ENCODE measurements at regions not wholly inside any gene's neighbourhood (a gene's known extent, or its start where the extent isn't known, plus 50 kb on each side); places are given as distances from the start of the nearest gene placed in this dataset.

DNA sequence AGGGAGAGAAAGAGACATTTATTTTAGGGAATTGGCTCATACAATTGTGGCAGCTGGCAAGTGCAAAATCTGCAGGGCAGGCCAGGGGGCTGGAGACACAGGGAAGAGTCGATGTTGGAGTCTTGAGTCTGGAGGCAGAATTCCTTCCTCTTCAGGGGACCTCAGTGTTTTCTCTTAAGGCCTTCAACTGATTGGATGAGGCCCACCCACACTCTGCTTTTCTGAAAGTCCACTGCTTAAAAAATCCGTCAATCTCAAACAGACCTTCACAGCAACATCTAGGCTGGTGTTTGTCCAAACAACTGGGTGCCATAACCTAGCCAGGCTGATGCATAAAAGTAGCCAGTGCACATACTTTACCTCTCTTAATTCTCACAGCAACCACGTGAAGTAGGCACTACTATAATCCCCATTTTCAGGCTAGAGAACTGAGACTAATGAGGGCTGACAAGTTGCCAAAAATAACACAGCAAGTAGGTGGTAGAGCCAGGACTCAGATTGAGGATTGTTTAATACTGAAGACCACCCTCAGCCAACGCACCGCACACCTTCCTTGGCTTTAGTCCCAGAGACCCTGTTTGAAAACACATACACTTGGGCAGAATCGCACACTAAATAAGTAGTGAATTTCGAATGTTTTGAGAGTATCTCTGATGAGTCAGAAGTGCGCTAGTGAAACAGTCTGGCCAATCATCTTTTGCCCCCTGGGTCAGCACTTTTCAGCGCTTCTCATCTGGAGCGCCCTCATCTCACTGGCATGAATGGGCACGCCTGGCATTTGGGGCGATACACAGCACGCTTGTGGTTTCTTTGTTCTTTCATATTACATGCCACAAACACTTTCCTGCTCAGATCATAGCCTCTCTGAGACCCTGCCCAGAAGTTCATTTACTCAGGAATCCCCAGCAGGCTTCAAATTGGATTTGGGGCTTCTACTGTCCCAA, 591.4 kb downstream of the CCDC171 start:
- H3K27me3 ChIP-seq, result no peaks in the 10 kb centered on the region
- H3K4me1 ChIP-seq (ENCODE audit: insufficient read depth), result no peaks in the 10 kb centered on the region
- no peak overlapping the region for H2AFZ ChIP-seq
- H4K20me1 ChIP-seq (ENCODE audit: insufficient read depth, poor library complexity, severe bottlenecking), result no peaks in the 10 kb centered on the region
- no peak overlapping the region for H3K4me2 ChIP-seq
- no peak overlapping the region for H3K27ac ChIP-seq
- H3K9me2 ChIP-seq (replicated peaks; ENCODE audit: insufficient read depth), result no peaks in the 10 kb centered on the region
- no peaks in the 10 kb centered on the region for H3K36me3 ChIP-seq (replicated peaks; ENCODE audit: insufficient read depth, low read depth)
- DNase-seq (ENCODE audit: low spot score), result no peak
- WGBS (ENCODE audit: low lambda C conversion rate, missing lambda C conversion rate), result 92% methylated on average over 13 of the region's 13 CpGs
- no peaks in the 10 kb centered on the region for H3K79me2 ChIP-seq
- H3K4me3 ChIP-seq, result no peak overlapping the region
- TF ChIP-seq EZH2 (IDR thresholded peaks at IDR 0.05; ENCODE audit: borderline replicate concordance) (no peak), EZH2phosphoT487 (IDR thresholded peaks at IDR 0.05; ENCODE audit: low read depth, severe bottlenecking, unreplicated experiment) (no peak)
- TF ChIP-seq, protein P1, sequence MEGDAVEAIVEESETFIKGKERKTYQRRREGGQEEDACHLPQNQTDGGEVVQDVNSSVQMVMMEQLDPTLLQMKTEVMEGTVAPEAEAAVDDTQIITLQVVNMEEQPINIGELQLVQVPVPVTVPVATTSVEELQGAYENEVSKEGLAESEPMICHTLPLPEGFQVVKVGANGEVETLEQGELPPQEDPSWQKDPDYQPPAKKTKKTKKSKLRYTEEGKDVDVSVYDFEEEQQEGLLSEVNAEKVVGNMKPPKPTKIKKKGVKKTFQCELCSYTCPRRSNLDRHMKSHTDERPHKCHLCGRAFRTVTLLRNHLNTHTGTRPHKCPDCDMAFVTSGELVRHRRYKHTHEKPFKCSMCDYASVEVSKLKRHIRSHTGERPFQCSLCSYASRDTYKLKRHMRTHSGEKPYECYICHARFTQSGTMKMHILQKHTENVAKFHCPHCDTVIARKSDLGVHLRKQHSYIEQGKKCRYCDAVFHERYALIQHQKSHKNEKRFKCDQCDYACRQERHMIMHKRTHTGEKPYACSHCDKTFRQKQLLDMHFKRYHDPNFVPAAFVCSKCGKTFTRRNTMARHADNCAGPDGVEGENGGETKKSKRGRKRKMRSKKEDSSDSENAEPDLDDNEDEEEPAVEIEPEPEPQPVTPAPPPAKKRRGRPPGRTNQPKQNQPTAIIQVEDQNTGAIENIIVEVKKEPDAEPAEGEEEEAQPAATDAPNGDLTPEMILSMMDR (IDR thresholded peaks at IDR 0.05; ENCODE audit: poor library complexity), result no peak
- H3K9me3 ChIP-seq (ENCODE audit: low read depth), result no peaks in the 10 kb centered on the region

DNA sequence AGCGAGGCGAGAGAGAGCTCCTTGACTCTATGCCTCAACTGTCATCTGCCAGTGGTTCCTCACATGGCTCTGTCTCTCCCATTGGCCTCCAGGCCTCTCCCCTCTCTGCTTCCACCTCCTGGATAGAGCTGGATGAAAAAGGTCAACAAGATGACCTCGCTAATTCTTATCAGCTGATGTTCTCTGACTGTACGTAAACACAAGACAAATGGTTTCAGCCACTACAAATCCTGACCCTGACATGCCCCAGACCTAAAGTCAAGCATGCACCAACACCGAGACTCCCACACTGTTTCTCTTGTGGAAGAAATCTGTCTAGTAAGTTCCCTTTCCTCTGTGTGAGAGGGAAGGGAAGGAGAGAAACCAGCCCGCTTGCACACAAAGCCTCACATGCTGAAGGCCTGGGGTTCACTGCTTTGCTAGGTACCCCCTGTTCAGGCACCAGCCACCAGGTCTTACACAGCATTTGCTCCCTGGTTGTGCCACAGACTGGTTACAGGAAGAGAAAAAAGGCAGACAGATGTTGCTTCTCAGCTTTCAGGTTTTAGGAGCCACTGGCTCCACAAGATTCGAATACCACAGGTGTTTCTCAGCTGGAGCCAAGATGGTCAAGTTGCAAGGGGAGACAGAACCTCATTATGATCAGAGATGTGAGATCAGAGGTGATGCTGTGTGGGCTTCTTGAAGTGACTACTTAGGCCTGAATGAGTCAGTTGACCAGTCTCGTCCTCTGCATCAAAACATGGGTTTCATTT, 592.5 kb downstream of the CCDC171 start:
- WGBS (ENCODE audit: low lambda C conversion rate, missing lambda C conversion rate), result 74% methylated on average over 8 of the region's 8 CpGs
- no peak overlapping the region for H3K27ac ChIP-seq
- DNase-seq (ENCODE audit: low spot score), result no peak
- no peaks in the 10 kb centered on the region for H3K9me2 ChIP-seq (replicated peaks; ENCODE audit: insufficient read depth)
- no peak overlapping the region for H2AFZ ChIP-seq
- H4K20me1 ChIP-seq (ENCODE audit: insufficient read depth, poor library complexity, severe bottlenecking), result no peaks in the 10 kb centered on the region
- H3K27me3 ChIP-seq, result no peaks in the 10 kb centered on the region
- H3K79me2 ChIP-seq, result no peaks in the 10 kb centered on the region
- no peaks in the 10 kb centered on the region for H3K9me3 ChIP-seq (ENCODE audit: low read depth)
- TF ChIP-seq, protein P1 (IDR thresholded peaks at IDR 0.05; ENCODE audit: poor library complexity), result no peak
- TF ChIP-seq EZH2 (IDR thresholded peaks at IDR 0.05; ENCODE audit: borderline replicate concordance) (no peak), EZH2phosphoT487 (IDR thresholded peaks at IDR 0.05; ENCODE audit: low read depth, severe bottlenecking, unreplicated experiment) (no peak)
- no peak overlapping the region for H3K4me2 ChIP-seq
- H3K4me3 ChIP-seq, result no peak overlapping the region
- H3K36me3 ChIP-seq (replicated peaks; ENCODE audit: insufficient read depth, low read depth), result no peaks in the 10 kb centered on the region
- H3K4me1 ChIP-seq (ENCODE audit: insufficient read depth), result no peaks in the 10 kb centered on the region

DNA sequence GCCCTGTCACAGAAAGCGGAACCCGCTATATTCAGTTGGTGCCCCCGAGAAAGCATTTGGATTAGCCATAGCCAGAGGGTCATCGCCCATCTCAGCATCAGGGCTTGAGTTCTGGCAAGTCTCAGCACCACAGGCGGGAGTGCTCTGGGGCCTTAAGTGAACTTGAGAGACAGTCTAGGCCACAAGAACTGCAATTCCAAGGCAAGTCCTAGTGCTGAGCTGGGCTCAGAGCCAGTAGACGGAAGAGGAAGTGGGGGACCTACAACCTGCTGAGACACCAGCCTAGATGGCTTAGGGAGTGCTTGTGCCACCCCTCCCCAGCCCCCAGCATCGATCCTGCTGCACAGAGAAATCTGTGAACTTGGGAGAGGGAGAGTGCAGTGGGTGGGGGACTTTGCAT, 594.9 kb downstream of the CCDC171 start:
- no peaks in the 10 kb centered on the region for H3K9me3 ChIP-seq (ENCODE audit: low read depth)
- 94% methylated on average over 7 of the region's 7 CpGs for WGBS (ENCODE audit: low lambda C conversion rate, missing lambda C conversion rate)

More for the DNA sequence above, 594.9 kb downstream of the CCDC171 start:
- Histone ChIP-seq H3K4me1 (ENCODE audit: insufficient read depth) (no peaks in the 10 kb centered on the region), H3K36me3 (replicated peaks; ENCODE audit: insufficient read depth, low read depth) (no peaks in the 10 kb centered on the region), H2AFZ (no peak overlapping the region), H4K20me1 (ENCODE audit: insufficient read depth, poor library complexity, severe bottlenecking) (no peaks in the 10 kb centered on the region), H3K27ac (no peak overlapping the region), H3K79me2 (no peaks in the 10 kb centered on the region), H3K9me2 (replicated peaks; ENCODE audit: insufficient read depth) (no peaks in the 10 kb centered on the region), H3K4me3 (no peak overlapping the region), H3K27me3 (no peaks in the 10 kb centered on the region), H3K4me2 (no peak overlapping the region)
- DNase-seq (ENCODE audit: low spot score), result no peak
- TF ChIP-seq EZH2phosphoT487 (IDR thresholded peaks at IDR 0.05; ENCODE audit: low read depth, severe bottlenecking, unreplicated experiment), result no peak
- TF ChIP-seq EZH2 (IDR thresholded peaks at IDR 0.05; ENCODE audit: borderline replicate concordance), result no peak
- TF ChIP-seq, protein P1 (IDR thresholded peaks at IDR 0.05; ENCODE audit: poor library complexity), result no peak
